ENCODE measurements at regions not wholly inside any gene's neighbourhood (a gene's known extent, or its start where the extent isn't known, plus 50 kb on each side); places are given as distances from the start of the nearest gene placed in this dataset.

DNA sequence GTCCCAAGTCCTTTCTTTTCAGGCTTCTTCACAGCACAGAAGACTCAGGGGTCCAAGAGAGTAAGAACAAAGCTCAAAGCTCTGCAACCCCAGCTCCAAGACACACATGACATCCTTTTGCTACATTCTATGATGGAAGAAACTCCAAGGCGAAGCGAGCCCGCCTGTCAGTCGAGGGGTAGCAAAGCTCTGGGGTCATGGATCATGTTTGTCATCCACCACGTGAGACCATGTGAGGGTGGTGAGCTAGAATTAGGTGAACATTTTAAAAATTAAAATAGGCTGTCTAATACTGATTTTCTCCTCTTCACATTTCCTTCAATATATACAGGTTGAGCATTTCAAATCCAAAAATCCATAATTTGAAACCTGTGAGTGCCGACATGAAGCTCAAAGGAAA lies 189.6 kb downstream of the TTLL2 start:
- TF ChIP-seq, protein P1, sequence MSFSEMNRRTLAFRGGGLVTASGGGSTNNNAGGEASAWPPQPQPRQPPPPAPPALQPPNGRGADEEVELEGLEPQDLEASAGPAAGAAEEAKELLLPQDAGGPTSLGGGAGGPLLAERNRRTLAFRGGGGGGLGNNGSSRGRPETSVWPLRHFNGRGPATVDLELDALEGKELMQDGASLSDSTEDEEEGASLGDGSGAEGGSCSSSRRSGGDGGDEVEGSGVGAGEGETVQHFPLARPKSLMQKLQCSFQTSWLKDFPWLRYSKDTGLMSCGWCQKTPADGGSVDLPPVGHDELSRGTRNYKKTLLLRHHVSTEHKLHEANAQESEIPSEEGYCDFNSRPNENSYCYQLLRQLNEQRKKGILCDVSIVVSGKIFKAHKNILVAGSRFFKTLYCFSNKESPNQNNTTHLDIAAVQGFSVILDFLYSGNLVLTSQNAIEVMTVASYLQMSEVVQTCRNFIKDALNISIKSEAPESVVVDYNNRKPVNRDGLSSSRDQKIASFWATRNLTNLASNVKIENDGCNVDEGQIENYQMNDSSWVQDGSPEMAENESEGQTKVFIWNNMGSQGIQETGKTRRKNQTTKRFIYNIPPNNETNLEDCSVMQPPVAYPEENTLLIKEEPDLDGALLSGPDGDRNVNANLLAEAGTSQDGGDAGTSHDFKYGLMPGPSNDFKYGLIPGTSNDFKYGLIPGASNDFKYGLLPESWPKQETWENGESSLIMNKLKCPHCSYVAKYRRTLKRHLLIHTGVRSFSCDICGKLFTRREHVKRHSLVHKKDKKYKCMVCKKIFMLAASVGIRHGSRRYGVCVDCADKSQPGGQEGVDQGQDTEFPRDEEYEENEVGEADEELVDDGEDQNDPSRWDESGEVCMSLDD (tag by site-specific recombination; IDR thresholded peaks at IDR 0.05), result no peak
- no peak for TF ChIP-seq CTCF (tag by site-specific recombination; IDR thresholded peaks at IDR 0.05)
- TF ChIP-seq ZSCAN30 (tag by site-specific recombination; IDR thresholded peaks at IDR 0.05), result no peak
- no peak for TF ChIP-seq ZNF514 (tag by site-specific recombination; IDR thresholded peaks at IDR 0.05)
- TF ChIP-seq ZBTB17 (tag by site-specific recombination; IDR thresholded peaks at IDR 0.05), result no peak
- no peak for TF ChIP-seq ZNF157 (tag by site-specific recombination; IDR thresholded peaks at IDR 0.05)

All from HEK293 (cell line).